Choroid plexus epithelial cell (primary cell): ENCODE measurements at regions not wholly inside any gene's neighbourhood (a gene's known extent, or its start where the extent isn't known, plus 50 kb on each side); places are given as distances from the start of the nearest gene placed in this dataset.

Experiments
- DNase-seq: peaks from one replicate; pipeline ENCODE4 v3.0.0-alpha.2; 2010; ENCODE audit warnings: low read depth
- H3K4me3 ChIP-seq: 2 replicates; pipeline ENCODE4 v1.5.1; 2011; ENCODE audit warnings: low read depth, mild to moderate bottlenecking, control low read depth, low read length, moderate library complexity
- TF ChIP-seq, protein P1 (sequence below): conservative IDR thresholded peaks from 2 replicates; pipeline ENCODE4 v1.5.1; 2011; ENCODE audit warnings: low read depth, mild to moderate bottlenecking, control low read depth, inconsistent platforms, low read length, moderate library complexity

DNA sequence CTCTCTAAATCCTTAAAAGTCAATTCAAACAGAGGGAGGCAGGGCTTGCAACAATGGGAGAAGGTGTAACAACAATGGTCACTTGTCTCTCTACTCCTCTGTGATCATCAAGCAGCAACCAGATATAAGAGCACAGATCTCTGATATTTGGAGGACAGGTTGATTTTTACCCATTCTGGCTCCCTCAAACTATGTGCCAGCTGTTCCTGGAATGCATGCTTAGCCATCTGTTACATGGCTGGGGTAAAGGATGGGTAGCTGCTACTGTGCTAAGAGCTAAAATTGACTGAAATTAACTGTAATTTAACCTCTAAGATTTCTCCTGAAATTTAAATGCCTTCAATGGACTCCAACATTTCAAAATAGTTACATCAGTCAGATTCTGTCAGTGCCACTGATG is 1459.9 kb downstream of the PCDH7 start:
- no peak overlapping the region for H3K4me3 ChIP-seq
- TF ChIP-seq, protein P1, sequence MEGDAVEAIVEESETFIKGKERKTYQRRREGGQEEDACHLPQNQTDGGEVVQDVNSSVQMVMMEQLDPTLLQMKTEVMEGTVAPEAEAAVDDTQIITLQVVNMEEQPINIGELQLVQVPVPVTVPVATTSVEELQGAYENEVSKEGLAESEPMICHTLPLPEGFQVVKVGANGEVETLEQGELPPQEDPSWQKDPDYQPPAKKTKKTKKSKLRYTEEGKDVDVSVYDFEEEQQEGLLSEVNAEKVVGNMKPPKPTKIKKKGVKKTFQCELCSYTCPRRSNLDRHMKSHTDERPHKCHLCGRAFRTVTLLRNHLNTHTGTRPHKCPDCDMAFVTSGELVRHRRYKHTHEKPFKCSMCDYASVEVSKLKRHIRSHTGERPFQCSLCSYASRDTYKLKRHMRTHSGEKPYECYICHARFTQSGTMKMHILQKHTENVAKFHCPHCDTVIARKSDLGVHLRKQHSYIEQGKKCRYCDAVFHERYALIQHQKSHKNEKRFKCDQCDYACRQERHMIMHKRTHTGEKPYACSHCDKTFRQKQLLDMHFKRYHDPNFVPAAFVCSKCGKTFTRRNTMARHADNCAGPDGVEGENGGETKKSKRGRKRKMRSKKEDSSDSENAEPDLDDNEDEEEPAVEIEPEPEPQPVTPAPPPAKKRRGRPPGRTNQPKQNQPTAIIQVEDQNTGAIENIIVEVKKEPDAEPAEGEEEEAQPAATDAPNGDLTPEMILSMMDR, result no peak
- DNase-seq, result no peak

DNA sequence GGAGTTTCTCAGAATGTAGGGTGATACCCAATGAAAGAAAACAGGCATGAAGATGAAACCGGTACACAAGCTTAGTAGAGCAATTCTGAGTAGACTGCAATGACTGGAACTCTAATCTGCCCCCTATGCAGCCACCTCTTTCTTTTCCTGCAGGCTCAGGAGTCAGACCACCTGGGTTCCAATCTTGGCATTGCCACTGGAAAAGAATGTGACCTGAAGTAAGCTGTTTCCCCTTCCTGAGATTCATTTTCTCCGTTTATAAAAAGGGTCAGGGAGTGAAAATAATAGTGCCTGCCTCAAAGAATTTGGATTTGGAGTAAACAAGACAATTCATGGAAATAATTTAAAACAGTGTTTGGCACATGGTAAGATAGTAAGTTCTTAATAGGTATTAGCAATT is 1464.0 kb downstream of the PCDH7 start:
- TF ChIP-seq, protein P1, result no peak
- DNase-seq, result no peak
- H3K4me3 ChIP-seq, result no peak overlapping the region

DNA sequence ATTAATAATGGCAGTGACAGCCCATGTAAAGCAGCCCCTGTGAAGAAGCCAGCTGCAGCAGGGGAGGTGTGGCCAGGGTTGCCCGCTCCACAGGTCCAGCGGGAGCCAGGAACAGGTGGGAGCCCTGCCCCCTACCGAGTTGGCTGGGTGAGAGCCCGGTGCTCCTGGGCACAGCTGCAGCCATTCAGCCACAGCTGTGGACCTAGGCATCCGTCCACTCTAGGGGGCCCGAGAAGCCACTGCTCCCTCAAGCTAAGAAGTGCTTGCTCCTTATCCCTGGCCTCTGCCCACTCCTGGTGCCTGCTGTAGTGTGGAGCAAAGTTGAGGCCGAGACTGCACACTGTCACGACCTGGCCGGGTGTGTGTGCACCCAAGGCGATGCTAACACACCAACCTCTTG is 1469.0 kb downstream of the PCDH7 start:
- no peak for DNase-seq
- TF ChIP-seq, protein P1, result no peak
- H3K4me3 ChIP-seq, result no peak overlapping the region

DNA sequence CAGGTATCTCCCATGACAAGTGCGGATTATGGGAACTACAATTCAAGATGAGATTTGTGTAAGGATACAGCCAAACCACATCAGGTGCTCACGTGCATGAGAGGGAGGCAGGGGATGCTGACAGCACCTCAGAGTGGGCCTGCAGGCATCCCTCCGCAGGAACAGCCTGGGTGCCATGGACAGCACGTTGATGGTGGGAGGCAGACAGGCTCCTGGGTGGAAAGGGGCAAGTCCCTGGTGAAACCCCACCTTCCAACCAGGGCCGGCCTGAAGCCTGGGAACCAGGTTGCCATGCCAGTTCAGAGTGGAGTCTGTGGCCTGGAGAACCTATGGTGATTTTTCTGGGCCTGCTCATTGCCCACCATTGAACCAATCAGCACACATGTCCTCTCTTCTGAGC is 1469.6 kb downstream of the PCDH7 start:
- H3K4me3 ChIP-seq, result no peak overlapping the region
- TF ChIP-seq, protein P1, result no peak
- no peak for DNase-seq

DNA sequence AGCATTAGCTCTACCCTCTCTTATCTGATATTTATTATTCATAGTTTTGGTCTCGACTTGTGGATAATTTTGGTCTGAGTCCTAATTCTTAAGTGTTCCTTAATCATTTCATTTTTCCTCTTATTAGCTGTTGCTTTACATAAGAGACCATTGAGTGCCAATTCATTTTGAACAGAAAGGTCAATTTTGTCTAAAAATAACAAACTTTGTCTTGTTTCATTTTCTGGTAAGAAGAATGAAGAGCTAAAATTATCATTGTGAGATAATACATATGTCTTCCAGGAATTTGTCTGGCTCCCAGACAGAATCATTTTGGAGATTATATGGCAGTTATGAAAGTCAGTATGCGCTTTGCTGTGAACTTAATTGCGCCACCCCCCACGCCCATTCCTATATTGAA is 1471.8 kb downstream of the PCDH7 start:
- TF ChIP-seq, protein P1, result no peak
- DNase-seq, result peak; percentile 44
- no peak overlapping the region for H3K4me3 ChIP-seq

DNA sequence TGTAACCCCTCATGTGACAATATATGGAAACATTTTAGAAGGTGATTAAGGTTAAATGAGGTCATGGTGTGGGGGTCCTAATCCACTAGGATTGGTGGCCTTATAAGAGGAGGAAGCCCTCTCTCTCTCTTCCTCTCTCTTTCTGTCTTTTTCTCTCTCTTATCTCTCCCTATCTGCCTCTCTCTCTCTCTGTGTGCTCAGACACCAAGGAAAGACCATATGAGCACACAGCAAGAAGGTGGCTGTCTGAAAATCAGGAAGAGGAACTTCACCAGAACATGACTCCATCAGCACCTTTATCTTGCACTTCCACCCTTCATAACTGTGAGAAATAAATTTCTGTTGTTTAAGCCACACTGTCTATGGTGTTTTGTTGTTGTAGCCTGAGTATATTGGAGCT is 1472.2 kb downstream of the PCDH7 start:
- TF ChIP-seq, protein P1, result no peak
- peak; percentile 6 for DNase-seq
- no peak overlapping the region for H3K4me3 ChIP-seq

DNA sequence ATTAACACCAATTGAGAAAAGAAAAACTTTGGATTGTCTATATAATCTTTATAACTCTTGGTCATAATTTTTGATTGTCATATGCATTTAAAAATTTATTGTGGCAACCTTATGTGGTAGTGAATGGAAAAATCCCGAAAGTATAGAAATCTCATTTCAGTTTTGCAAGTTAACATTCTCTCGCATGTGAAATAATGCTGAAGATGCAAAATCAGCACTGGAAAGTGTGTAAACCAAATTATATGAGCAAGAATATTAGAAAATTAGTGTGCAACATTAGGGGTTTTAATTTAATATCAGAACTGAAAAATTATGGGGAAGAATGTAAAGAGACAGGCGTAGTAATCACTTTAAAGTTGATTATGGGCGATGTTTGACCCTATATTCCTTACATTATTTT is 1472.8 kb downstream of the PCDH7 start:
- no peak overlapping the region for H3K4me3 ChIP-seq
- TF ChIP-seq, protein P1, result no peak
- DNase-seq, result no peak
